GM12878 (cell line): ENCODE measurements at regions not wholly inside any gene's neighbourhood (a gene's known extent, or its start where the extent isn't known, plus 50 kb on each side); places are given as distances from the start of the nearest gene placed in this dataset.

Source experiments
- ATF2 ChIP-seq: IDR thresholded peaks from 2 replicates; pipeline ENCODE4 v1.6.1; 2012; ENCODE audit warnings: low read length, inconsistent platforms
- BMI1 ChIP-seq: fragments of 450-650 bp; IDR thresholded peaks from 2 replicates; pipeline ENCODE4 v1.6.1; 2016; ENCODE audit warnings: mild to moderate bottlenecking, moderate library complexity, borderline replicate concordance
- BRCA1 ChIP-seq: IDR thresholded peaks from 2 replicates; pipeline ENCODE4 v1.6.1; 2011; ENCODE audit warnings: low read depth, low read length, improper control_type of control experiment
- CTCF ChIP-seq, 3 experiments: IDR thresholded peaks in 2 of 3; conservative IDR thresholded peaks in 1 of 3; 2 replicates each; pipeline ENCODE4 v1.5.1; 2011; ENCODE audit warnings: low read depth in 3 of 3, low read length in 3 of 3, mild to moderate bottlenecking in 3 of 3, control low read depth in 2 of 3, moderate library complexity in 2 of 3, inconsistent platforms in 1 of 3, mixed read lengths in 1 of 3; ENCODE audit not compliant: control insufficient read depth in 2 of 3, insufficient read depth in 1 of 3; ENCODE audit errors: extremely low read depth in 1 of 3
- EZH2 ChIP-seq: IDR thresholded peaks from 2 replicates; pipeline ENCODE4 v1.6.1; 2012; ENCODE audit warnings: low read depth, mild to moderate bottlenecking, control low read depth, inconsistent platforms, low read length, borderline replicate concordance; ENCODE audit not compliant: control insufficient read depth
- GATAD2B ChIP-seq: fragments of 450-650 bp; conservative IDR thresholded peaks from 2 replicates; pipeline ENCODE4 v1.6.1; 2017; ENCODE audit warnings: low read depth, mild to moderate bottlenecking, moderate library complexity
- NR2C2 ChIP-seq: IDR thresholded peaks from 2 replicates; pipeline ENCODE4 v1.6.1; 2011; ENCODE audit warnings: borderline replicate concordance, low read depth; ENCODE audit not compliant: control insufficient read depth, insufficient read length
- RAD21 ChIP-seq: IDR thresholded peaks from 2 replicates; pipeline ENCODE4 v1.6.1; 2011; ENCODE audit warnings: mild to moderate bottlenecking, low read depth, low read length, moderate library complexity; ENCODE audit not compliant: insufficient read depth
- SUZ12 ChIP-seq: fragments of 200-600 bp; sonication (generic); IDR thresholded peaks from one replicate; pipeline ENCODE4 v1.6.1; 2018; ENCODE audit warnings: antibody characterized with exemption, mild to moderate bottlenecking; ENCODE audit not compliant: unreplicated experiment
- TCF7 ChIP-seq: IDR thresholded peaks from 2 replicates; pipeline ENCODE4 v1.6.1; 2014; ENCODE audit warnings: antibody characterized with exemption, borderline replicate concordance
- ZBTB33 ChIP-seq: fragments of 450-650 bp; IDR thresholded peaks from 2 replicates; pipeline ENCODE4 v1.6.1; 2017; ENCODE audit warnings: mild to moderate bottlenecking

GRCh38 chr3:5431811-5432378, 244.4 kb downstream of the EDEM1 start:
- no peak for TF ChIP-seq TCF7
- no peak for TF ChIP-seq EZH2
- no peak for TF ChIP-seq GATAD2B
- TF ChIP-seq BRCA1: no peak
- TF ChIP-seq RAD21: no peak
- TF ChIP-seq CTCF (IDR thresholded peaks at IDR 0.05 in 2 of 3, conservative IDR thresholded peaks at IDR 0.05 in 1 of 3; ENCODE audit: control insufficient read depth in 2 of 3, extremely low read depth in 1 of 3, insufficient read depth in 1 of 3, low read depth in 3 of 3, low read length in 3 of 3): no peak
- TF ChIP-seq BMI1: no peak
- TF ChIP-seq ATF2: no peak
- TF ChIP-seq NR2C2: no peak
- no peak for TF ChIP-seq ZBTB33
- TF ChIP-seq SUZ12: no peak
